H1 (cell line): ENCODE measurements at regions not wholly inside any gene's neighbourhood (a gene's known extent, or its start where the extent isn't known, plus 50 kb on each side); places are given as distances from the start of the nearest gene placed in this dataset.
A peak's percentile ranks its signal among the peaks of the same experiment; 100 is the strongest.

Experiments used
- CTCF ChIA-PET: fragments of 300-600 bp; sonication (Branson Sonifier 250); formaldehyde crosslinking; loops from one replicate; lab custom pipeline; 2021; ENCODE audit not compliant: partially characterized antibody; lab: Charles Lee
- POLR2A ChIA-PET: fragments of 300-600 bp; sonication (Branson Sonifier 250); formaldehyde crosslinking; loops from one replicate; lab custom pipeline; 2021; ENCODE audit warnings: inconsistent platforms; ENCODE audit not compliant: partially characterized antibody; lab: Charles Lee
- DNase-seq, 2 experiments: peaks; one replicate each; pipeline versions ENCODE4 v3.0.0 to v3.0.0-alpha.2; 2010 to 2022; ENCODE audit warnings: low spot score in 2 of 2, low read depth in 1 of 2, mixed read lengths in 1 of 2
- FAIRE-seq: peaks from 2 replicates; lab custom pipeline; 2011; peaks lifted over from hg19 to GRCh38; lab: Jason Lieb, UNC
- H2AFZ ChIP-seq: 2 replicates; pipeline ENCODE4 v1.8.1; 2012; ENCODE audit warnings: low read length, inconsistent platforms
- H2AK5ac ChIP-seq: 2 replicates; pipeline ENCODE4 v1.6.1; 2013; ENCODE audit warnings: low read depth, low read length
- H2BK120ac ChIP-seq: replicated peaks from 2 replicates; pipeline ENCODE3; 2013; ENCODE audit warnings: low read depth, low read length, inconsistent platforms
- H2BK12ac ChIP-seq: 2 replicates; pipeline ENCODE4 v1.6.1; 2013; ENCODE audit warnings: low read depth, low read length
- H2BK15ac ChIP-seq: 2 replicates; pipeline ENCODE4 v1.6.1; 2013; ENCODE audit warnings: low read length
- H2BK20ac ChIP-seq: 2 replicates; pipeline ENCODE4 v1.6.1; 2013; ENCODE audit warnings: low read length
- H2BK5ac ChIP-seq: 2 replicates; pipeline ENCODE4 v1.6.1; 2013; ENCODE audit warnings: low read depth, low read length
- H3K14ac ChIP-seq: 2 replicates; pipeline ENCODE4 v1.6.1; 2013; ENCODE audit warnings: inconsistent platforms; ENCODE audit not compliant: insufficient read length
- H3K18ac ChIP-seq: 2 replicates; pipeline ENCODE4 v1.6.1; 2013; ENCODE audit warnings: low read length; ENCODE audit errors: extremely low read depth
- H3K23ac ChIP-seq: 2 replicates; pipeline ENCODE4 v1.6.1; 2013; ENCODE audit warnings: inconsistent platforms; ENCODE audit not compliant: insufficient read length
- H3K23me2 ChIP-seq: 2 replicates; pipeline ENCODE4 v1.6.1; 2013; ENCODE audit warnings: low read depth, low read length
- H3K27ac ChIP-seq: 2 replicates; pipeline ENCODE4 v1.6.1; 2011; ENCODE audit warnings: low read depth, low read length, inconsistent platforms
- H3K27me3 ChIP-seq, 4 experiments: replicated peaks in 1 of 4; 1 replicate in 1 of 4; 2 replicates in 3 of 4; pipeline versions ENCODE4 v1.6.1 to v1.8.1; 2011 to 2013; ENCODE audit warnings: low read length in 3 of 4, mild to moderate bottlenecking in 3 of 4, inconsistent platforms in 2 of 4, mixed read lengths in 2 of 4, moderate library complexity in 1 of 4; ENCODE audit not compliant: control insufficient read depth in 3 of 4, insufficient read depth in 3 of 4; ENCODE audit errors: extremely low read depth in 1 of 4
- H3K36me3 ChIP-seq, 4 experiments: 2 replicates each; pipeline versions ENCODE4 v1.6.1 to v1.8.1; 2011 to 2013; ENCODE audit warnings: mild to moderate bottlenecking in 4 of 4, low read length in 3 of 4, moderate library complexity in 2 of 4, control low read depth in 1 of 4, inconsistent platforms in 1 of 4; ENCODE audit not compliant: insufficient read depth in 4 of 4, control insufficient read depth in 2 of 4
- H3K4ac ChIP-seq: replicated peaks from 2 replicates; pipeline ENCODE3; 2013; ENCODE audit warnings: low read length, low read depth, mixed read lengths, inconsistent platforms; ENCODE audit not compliant: insufficient read length
- H3K4me1 ChIP-seq, 4 experiments: replicated peaks in 1 of 4; 1 replicate in 1 of 4; 2 replicates in 3 of 4; pipeline versions ENCODE4 v1.6.1 to v1.8.1; 2011 to 2013; ENCODE audit warnings: low read length in 3 of 4, inconsistent platforms in 2 of 4, mixed read lengths in 1 of 4; ENCODE audit not compliant: insufficient read depth in 4 of 4, control insufficient read depth in 3 of 4
- H3K4me2 ChIP-seq, 2 experiments: 2 replicates each; pipeline versions ENCODE4 v1.6.1 to v1.8.1; 2011 to 2013; ENCODE audit warnings: low read depth in 2 of 2, low read length in 2 of 2, control low read depth in 1 of 2, inconsistent platforms in 1 of 2, mild to moderate bottlenecking in 1 of 2; ENCODE audit not compliant: insufficient read depth in 1 of 2
- H3K4me3 ChIP-seq, 4 experiments: fragments of 200-600, 300-600 bp in 1 of 4; sonication (generic), shearing (Covaris generic), sonication (Bioruptor Twin) in 1 of 4; 2 replicates each; pipeline versions ENCODE4 v1.5.1 to v1.8.1; 2011 to 2016; ENCODE audit warnings: low read length in 4 of 4, low read depth in 3 of 4, control low read depth in 2 of 4, inconsistent platforms in 2 of 4, mild to moderate bottlenecking in 2 of 4, mixed read lengths in 1 of 4, moderate library complexity in 1 of 4; ENCODE audit not compliant: insufficient read depth in 2 of 4; ENCODE audit errors: extremely low read depth in 1 of 4
- H3K56ac ChIP-seq: replicated peaks from 2 replicates; pipeline ENCODE3; 2013; ENCODE audit warnings: low read depth, mild to moderate bottlenecking, mixed read lengths, low read length, inconsistent platforms; ENCODE audit not compliant: insufficient read length
- H3K79me1 ChIP-seq: 2 replicates; pipeline ENCODE4 v1.6.1; 2013; ENCODE audit warnings: low read depth, low read length, control low read depth
- H3K79me2 ChIP-seq, 2 experiments: 2 replicates each; pipeline versions ENCODE4 v1.6.1 to v1.8.1; 2012 to 2013; ENCODE audit warnings: low read length in 2 of 2, mild to moderate bottlenecking in 2 of 2, inconsistent platforms in 1 of 2; ENCODE audit not compliant: insufficient read depth in 2 of 2, control insufficient read depth in 1 of 2
- H3K9ac ChIP-seq, 4 experiments: replicated peaks in 1 of 4; 1 replicate in 1 of 4; 2 replicates in 3 of 4; pipeline versions ENCODE4 v1.6.1 to v1.8.1; 2011 to 2013; ENCODE audit warnings: low read depth in 3 of 4, low read length in 3 of 4, control low read depth in 2 of 4, mild to moderate bottlenecking in 2 of 4, moderate library complexity in 2 of 4, inconsistent platforms in 1 of 4; ENCODE audit errors: extremely low read depth in 1 of 4
- H3K9me3 ChIP-seq, 2 experiments: 2 replicates each; pipeline versions ENCODE4 v1.6.1 to v1.8.1; 2012 to 2013; ENCODE audit warnings: mild to moderate bottlenecking in 2 of 2, moderate library complexity in 2 of 2, control low read depth in 1 of 2, inconsistent platforms in 1 of 2, low read depth in 1 of 2, low read length in 1 of 2, mixed read lengths in 1 of 2; ENCODE audit not compliant: insufficient read depth in 2 of 2
- H4K20me1 ChIP-seq, 2 experiments: replicated peaks in 1 of 2; 2 replicates each; pipeline versions ENCODE3 to v1.8.1; 2011 to 2013; ENCODE audit warnings: inconsistent platforms in 2 of 2, low read length in 2 of 2, mild to moderate bottlenecking in 1 of 2; ENCODE audit not compliant: insufficient read depth in 2 of 2, control insufficient read depth in 1 of 2
- H4K5ac ChIP-seq: 2 replicates; pipeline ENCODE4 v1.6.1; 2013; ENCODE audit warnings: low read length, low read depth, mixed read lengths, inconsistent platforms; ENCODE audit not compliant: insufficient read length
- H4K8ac ChIP-seq: 2 replicates; pipeline ENCODE4 v1.8.0; 2013; ENCODE audit warnings: mild to moderate bottlenecking, moderate library complexity, low read length, inconsistent platforms; ENCODE audit not compliant: insufficient read depth; ENCODE audit errors: extremely low read depth
- H4K91ac ChIP-seq: replicated peaks from 2 replicates; pipeline ENCODE3; 2013; ENCODE audit warnings: low read length, mixed read lengths, inconsistent platforms; ENCODE audit not compliant: insufficient read length
- WGBS, 2 experiments: shearing (Covaris generic) in 1 of 2; methylation state at CpG; one replicate each; pipeline versions ENCODE4 v1.1.6 to v1.1.7; 2013 to 2015; ENCODE audit warnings: low lambda C conversion rate in 2 of 2, mixed read lengths in 2 of 2, inconsistent platforms in 1 of 2, low coverage in 1 of 2, missing lambda C conversion rate in 1 of 2; ENCODE audit not compliant: insufficient replicate concordance in 2 of 2, insufficient coverage in 1 of 2, insufficient read length in 1 of 2; ENCODE audit errors: extremely low coverage in 1 of 2, missing lambda C conversion rate in 1 of 2; 5-methylcytosine and 5-hydroxymethylcytosine counted together

DNA sequence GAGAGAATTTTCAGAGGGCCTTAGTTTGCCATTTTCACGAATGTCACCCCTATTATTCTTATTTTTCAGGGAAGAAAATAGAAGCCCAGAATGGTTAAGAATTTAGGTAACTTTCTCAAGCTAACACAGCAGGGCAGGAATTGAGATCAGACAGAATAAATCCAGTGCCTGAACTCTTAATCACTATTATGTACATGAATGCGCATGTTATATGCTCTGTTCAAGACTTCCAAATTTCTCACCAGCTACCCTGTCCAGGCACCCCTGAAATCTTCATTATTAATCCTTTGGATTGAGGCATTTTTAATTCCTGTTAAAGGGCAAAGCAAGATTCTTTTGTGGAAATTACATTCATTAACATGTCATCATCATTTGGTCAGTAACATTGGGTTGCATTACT lies 218.4 kb downstream of the ACTR3 start:
- no peak for FAIRE-seq
- Histone ChIP-seq H3K4me2 (peak overlapping the region in 1 of 2 experiments; percentile 39; a peak in 1 of 4 replicates), H3K23me2 (no peaks in the 10 kb centered on the region), H4K91ac (no peak overlapping the region), H4K5ac (no peak overlapping the region), H3K9me3 (peaks cover 5 to 9% of the 10 kb centered on the region in 2 experiments; a peak in 3 of 4 replicates), H3K14ac (no peak overlapping the region), H3K36me3 (no peaks in the 10 kb centered on the region; a peak in 1 of 8 replicates), H4K8ac (no peak overlapping the region), H2AK5ac (no peak overlapping the region), H2BK12ac (no peak overlapping the region), H3K79me2 (no peaks in the 10 kb centered on the region), H3K4me1 (peaks cover 2 to 10% (median 7%) of the 10 kb centered on the region in 4 experiments; a peak in 5 of 7 replicates), H2BK5ac (no peak overlapping the region), H3K23ac (no peak overlapping the region), H3K79me1 (no peaks in the 10 kb centered on the region), H3K4me3 (no peak overlapping the region), H2AFZ (no peak overlapping the region), H3K27ac (no peak overlapping the region), H2BK20ac (no peak overlapping the region), H4K20me1 (no peaks in the 10 kb centered on the region), H3K27me3 (no peaks in the 10 kb centered on the region), H3K18ac (no peak overlapping the region), H3K56ac (no peak overlapping the region), H2BK120ac (no peak overlapping the region), H3K4ac (no peak overlapping the region), H3K9ac (no peak overlapping the region), H2BK15ac (no peak overlapping the region)
- no peak for DNase-seq
- 93% methylated on average over 2 of the region's 2 CpGs; no CpG with 5 or more reads in 1 of the 2 experiments for WGBS, 2 experiments
- ChIA-PET CTCF (no interaction called here), POLR2A (interaction anchor here (1.2 kb wide), 1 partner anchor 10 kb away, joined by 4 read pairs; no protein-coding TSS in a partner anchor)
